H9 (cell line): ENCODE measurements at regions not wholly inside any gene's neighbourhood (a gene's known extent, or its start where the extent isn't known, plus 50 kb on each side); places are given as distances from the start of the nearest gene placed in this dataset.

ENCODE experiments used
- DNase-seq: peaks from one replicate; pipeline ENCODE4 v3.0.0-alpha.2; 2017
- H2AFZ ChIP-seq: one replicate; pipeline ENCODE4 v1.6.1; 2013; ENCODE audit warnings: mild to moderate bottlenecking, low read length, control low read depth, moderate library complexity
- H2AK5ac ChIP-seq: 2 replicates; pipeline ENCODE4 v1.6.1; 2013; ENCODE audit warnings: low read length, control low read depth, mixed read lengths; ENCODE audit not compliant: insufficient read length
- H2BK120ac ChIP-seq: one replicate; pipeline ENCODE4 v1.6.1; 2013; ENCODE audit warnings: low read depth, mild to moderate bottlenecking, low read length, control low read depth, inconsistent platforms; ENCODE audit not compliant: poor library complexity, severe bottlenecking
- H2BK12ac ChIP-seq: 2 replicates; pipeline ENCODE4 v1.6.1; 2013; ENCODE audit warnings: low read length, control low read depth, mixed read lengths, low read depth; ENCODE audit not compliant: insufficient read length
- H2BK15ac ChIP-seq: 2 replicates; pipeline ENCODE4 v1.6.1; 2013; ENCODE audit warnings: low read depth, low read length, control low read depth
- H2BK20ac ChIP-seq: one replicate; pipeline ENCODE4 v1.6.1; 2013; ENCODE audit warnings: low read depth, mild to moderate bottlenecking, low read length, control low read depth, inconsistent platforms; ENCODE audit not compliant: poor library complexity, severe bottlenecking
- H2BK5ac ChIP-seq: 2 replicates; pipeline ENCODE4 v1.6.1; 2013; ENCODE audit warnings: low read length, control low read depth, mixed read lengths; ENCODE audit not compliant: insufficient read length
- H3K14ac ChIP-seq: 2 replicates; pipeline ENCODE4 v1.6.1; 2013; ENCODE audit warnings: low read length, control low read depth; ENCODE audit not compliant: insufficient read depth
- H3K18ac ChIP-seq: 2 replicates; pipeline ENCODE4 v1.6.1; 2013; ENCODE audit warnings: low read depth, mild to moderate bottlenecking, mixed read lengths, low read length, control low read depth; ENCODE audit not compliant: insufficient read length
- H3K23ac ChIP-seq: 2 replicates; pipeline ENCODE4 v1.6.1; 2013; ENCODE audit warnings: low read length, control low read depth, mixed read lengths, low read depth; ENCODE audit not compliant: insufficient read length
- H3K23me2 ChIP-seq: 2 replicates; pipeline ENCODE4 v1.6.1; 2013; ENCODE audit warnings: low read depth, mild to moderate bottlenecking, mixed read lengths, low read length, control low read depth; ENCODE audit not compliant: insufficient read length, poor library complexity, severe bottlenecking
- H3K27ac ChIP-seq: 2 replicates; pipeline ENCODE4 v1.5.1; 2013; ENCODE audit warnings: low read length, control low read depth, mixed read lengths, low read depth; ENCODE audit not compliant: insufficient read length
- H3K27me3 ChIP-seq: 2 replicates; pipeline ENCODE4 v1.6.1; 2013; ENCODE audit warnings: low read length, control low read depth, inconsistent platforms; ENCODE audit not compliant: insufficient read depth
- H3K4ac ChIP-seq: 2 replicates; pipeline ENCODE4 v1.6.1; 2013; ENCODE audit warnings: low read depth, mild to moderate bottlenecking, control low read depth, inconsistent platforms, low read length, moderate library complexity
- H3K4me1 ChIP-seq: 2 replicates; pipeline ENCODE4 v1.6.1; 2013; ENCODE audit warnings: low read length, control low read depth, inconsistent platforms; ENCODE audit not compliant: insufficient read depth
- H3K4me2 ChIP-seq: 2 replicates; pipeline ENCODE4 v1.6.1; 2013; ENCODE audit warnings: low read length, control low read depth, mixed read lengths; ENCODE audit not compliant: insufficient read length, insufficient read depth
- H3K56ac ChIP-seq: 2 replicates; pipeline ENCODE4 v1.6.1; 2013; ENCODE audit warnings: low read depth, mild to moderate bottlenecking, mixed read lengths, low read length, control low read depth; ENCODE audit not compliant: insufficient read length
- H3K79me1 ChIP-seq: 2 replicates; pipeline ENCODE4 v1.6.1; 2013; ENCODE audit warnings: low read depth, mild to moderate bottlenecking, moderate library complexity, low read length, control low read depth, inconsistent platforms; ENCODE audit not compliant: insufficient read depth, poor library complexity, severe bottlenecking
- H3K79me2 ChIP-seq: 2 replicates; pipeline ENCODE4 v1.6.1; 2013; ENCODE audit warnings: low read length, control low read depth, inconsistent platforms; ENCODE audit not compliant: insufficient read depth
- H3K9ac ChIP-seq: 2 replicates; pipeline ENCODE4 v1.6.1; 2013; ENCODE audit warnings: low read length, control low read depth, mixed read lengths; ENCODE audit not compliant: insufficient read length; ENCODE audit errors: extremely low read depth
- H3K9me3 ChIP-seq: one replicate; pipeline ENCODE4 v1.6.1; 2013; ENCODE audit warnings: low read depth, low read length, inconsistent platforms; ENCODE audit not compliant: control insufficient read depth
- H3T11ph ChIP-seq: one replicate; pipeline ENCODE4 v1.6.1; 2013; ENCODE audit warnings: mild to moderate bottlenecking, low read length, control low read depth, inconsistent platforms
- H4K20me1 ChIP-seq: one replicate; pipeline ENCODE4 v1.6.1; 2013; ENCODE audit not compliant: control insufficient read depth, insufficient read length, insufficient read depth
- H4K5ac ChIP-seq: 2 replicates; pipeline ENCODE4 v1.6.1; 2013; ENCODE audit warnings: low read depth, mild to moderate bottlenecking, mixed read lengths, low read length, control low read depth; ENCODE audit not compliant: insufficient read length
- H4K8ac ChIP-seq: replicated peaks from 2 replicates; pipeline ENCODE4 v1.6.1; 2013; ENCODE audit warnings: low read length, control low read depth, mixed read lengths, low read depth; ENCODE audit not compliant: insufficient read length
- H4K91ac ChIP-seq: 2 replicates; pipeline ENCODE4 v1.6.1; 2013; ENCODE audit warnings: low read depth, mild to moderate bottlenecking, moderate library complexity, mixed read lengths, low read length, control low read depth; ENCODE audit not compliant: insufficient read length
- H3K27ac Mint-ChIP-seq, 3 experiments: 2 replicates in 2 of 3; 3 replicates in 1 of 3; pipeline ENCODE4 v1.8.0; 2020 to 2021; ENCODE audit warnings: mixed read lengths in 3 of 3, mild to moderate bottlenecking in 1 of 3, moderate library complexity in 1 of 3
- H3K27me3 Mint-ChIP-seq: 2 replicates; pipeline ENCODE4 v1.8.0; 2021; ENCODE audit warnings: low read depth, mild to moderate bottlenecking, moderate library complexity, mixed read lengths
- H3K36me3 Mint-ChIP-seq, 3 experiments: 2 replicates in 2 of 3; 3 replicates in 1 of 3; pipeline ENCODE4 v1.8.0; 2020 to 2021; ENCODE audit warnings: low read depth in 3 of 3, mixed read lengths in 3 of 3; ENCODE audit not compliant: insufficient read depth in 1 of 3
- H3K4me1 Mint-ChIP-seq, 2 experiments: 2 replicates each; pipeline ENCODE4 v1.8.0; 2020; ENCODE audit warnings: mixed read lengths in 2 of 2
- H3K4me3 Mint-ChIP-seq, 2 experiments: 2 replicates in 1 of 2; 3 replicates in 1 of 2; pipeline ENCODE4 v1.8.0; 2020 to 2021; ENCODE audit warnings: mild to moderate bottlenecking in 2 of 2, mixed read lengths in 2 of 2, moderate library complexity in 1 of 2
- H3K9me3 Mint-ChIP-seq, 2 experiments: 2 replicates in 1 of 2; 3 replicates in 1 of 2; pipeline ENCODE4 v1.8.0; 2020; ENCODE audit warnings: mild to moderate bottlenecking in 2 of 2, mixed read lengths in 2 of 2, moderate library complexity in 1 of 2
- WGBS: extraction: QIAGEN DNeasy Blood & Tissue Kit; methylation state at CpG from one replicate; pipeline ENCODE4 v1.1.7; 2013; ENCODE audit warnings: missing lambda C conversion rate, low lambda C conversion rate, mixed read lengths; ENCODE audit not compliant: insufficient read length; ENCODE audit errors: extremely low coverage; 5-methylcytosine and 5-hydroxymethylcytosine counted together
- TF ChIP-seq, protein P1 (sequence below): fragments of 200-600 bp; sonication (generic); conservative IDR thresholded peaks from 3 replicates; pipeline ENCODE4 v1.8.0; 2021; ENCODE audit warnings: antibody characterized with exemption, mild to moderate bottlenecking

DNA sequence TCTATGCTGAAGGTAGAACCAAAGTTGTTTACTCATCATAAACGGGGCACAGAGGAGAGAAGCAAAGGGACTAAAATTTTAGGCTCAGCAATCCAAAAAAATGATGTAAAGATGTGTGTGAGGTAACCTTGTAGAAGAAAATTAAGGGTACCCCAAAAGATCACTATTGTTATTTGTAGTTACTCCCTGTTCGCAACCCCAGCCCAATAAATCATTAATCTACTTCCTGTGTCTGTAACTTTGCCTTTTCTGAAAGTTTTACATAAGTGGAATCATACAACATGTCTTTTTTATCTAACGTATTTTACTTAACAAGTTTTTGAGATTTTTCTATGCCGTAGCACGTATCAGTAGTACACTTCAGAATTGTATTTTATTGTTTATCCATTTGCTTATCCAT lies 1114.8 kb upstream of the GJE1 start:
- H3K79me1 ChIP-seq = no peaks in the 10 kb centered on the region
- no peak overlapping the region for H2AK5ac ChIP-seq
- no peaks in the 10 kb centered on the region for H3K4me1 ChIP-seq
- H4K5ac ChIP-seq = no peak overlapping the region
- H2BK5ac ChIP-seq = no peak overlapping the region
- H3K27me3 Mint-ChIP-seq = no peaks in the 10 kb centered on the region
- H3K18ac ChIP-seq = no peak overlapping the region
- no peak overlapping the region for H3T11ph ChIP-seq
- no peaks in the 10 kb centered on the region for H3K9me3 ChIP-seq
- no peak overlapping the region for H3K27ac ChIP-seq
- no peak overlapping the region for H4K8ac ChIP-seq
- no peak overlapping the region for H2BK12ac ChIP-seq
- H3K23ac ChIP-seq = no peak overlapping the region
- no peaks in the 10 kb centered on the region for H4K20me1 ChIP-seq
- TF ChIP-seq, protein P1, sequence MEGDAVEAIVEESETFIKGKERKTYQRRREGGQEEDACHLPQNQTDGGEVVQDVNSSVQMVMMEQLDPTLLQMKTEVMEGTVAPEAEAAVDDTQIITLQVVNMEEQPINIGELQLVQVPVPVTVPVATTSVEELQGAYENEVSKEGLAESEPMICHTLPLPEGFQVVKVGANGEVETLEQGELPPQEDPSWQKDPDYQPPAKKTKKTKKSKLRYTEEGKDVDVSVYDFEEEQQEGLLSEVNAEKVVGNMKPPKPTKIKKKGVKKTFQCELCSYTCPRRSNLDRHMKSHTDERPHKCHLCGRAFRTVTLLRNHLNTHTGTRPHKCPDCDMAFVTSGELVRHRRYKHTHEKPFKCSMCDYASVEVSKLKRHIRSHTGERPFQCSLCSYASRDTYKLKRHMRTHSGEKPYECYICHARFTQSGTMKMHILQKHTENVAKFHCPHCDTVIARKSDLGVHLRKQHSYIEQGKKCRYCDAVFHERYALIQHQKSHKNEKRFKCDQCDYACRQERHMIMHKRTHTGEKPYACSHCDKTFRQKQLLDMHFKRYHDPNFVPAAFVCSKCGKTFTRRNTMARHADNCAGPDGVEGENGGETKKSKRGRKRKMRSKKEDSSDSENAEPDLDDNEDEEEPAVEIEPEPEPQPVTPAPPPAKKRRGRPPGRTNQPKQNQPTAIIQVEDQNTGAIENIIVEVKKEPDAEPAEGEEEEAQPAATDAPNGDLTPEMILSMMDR = no peak
- DNase-seq = no peak
- no peak overlapping the region for H2BK20ac ChIP-seq
- no peak overlapping the region for H2BK15ac ChIP-seq
- WGBS = no CpG with 5 or more reads among the region's 5 CpGs
- no peak overlapping the region for H3K4ac ChIP-seq
- no peak overlapping the region for H2AFZ ChIP-seq
- no peaks in the 10 kb centered on the region for H3K4me1 Mint-ChIP-seq
- H3K56ac ChIP-seq = no peak overlapping the region
- no peak overlapping the region for H3K9ac ChIP-seq
- no peak overlapping the region for H3K14ac ChIP-seq
- H3K4me2 ChIP-seq = no peak overlapping the region
- no peak overlapping the region for H3K27ac Mint-ChIP-seq
- H3K36me3 Mint-ChIP-seq = peaks cover 4 to 8% (median 5%) of the 10 kb centered on the region in 3 experiments; a peak in 3 of 7 replicates
- peaks cover 3 to 4% of the 10 kb centered on the region in 2 experiments; a peak in 3 of 5 replicates for H3K9me3 Mint-ChIP-seq
- no peak overlapping the region for H3K4me3 Mint-ChIP-seq
- no peaks in the 10 kb centered on the region for H3K79me2 ChIP-seq
- H3K23me2 ChIP-seq = no peaks in the 10 kb centered on the region
- H2BK120ac ChIP-seq = no peak overlapping the region
- no peak overlapping the region for H4K91ac ChIP-seq
- no peaks in the 10 kb centered on the region for H3K27me3 ChIP-seq
